Amniotic epithelial cell (primary cell): ENCODE measurements at regions not wholly inside any gene's neighbourhood (a gene's known extent, or its start where the extent isn't known, plus 50 kb on each side); places are given as distances from the start of the nearest gene placed in this dataset.

Experiments
- DNase-seq: peaks from one replicate; pipeline ENCODE4 v3.0.0-alpha.2; 2010; ENCODE audit warnings: low read depth

DNA sequence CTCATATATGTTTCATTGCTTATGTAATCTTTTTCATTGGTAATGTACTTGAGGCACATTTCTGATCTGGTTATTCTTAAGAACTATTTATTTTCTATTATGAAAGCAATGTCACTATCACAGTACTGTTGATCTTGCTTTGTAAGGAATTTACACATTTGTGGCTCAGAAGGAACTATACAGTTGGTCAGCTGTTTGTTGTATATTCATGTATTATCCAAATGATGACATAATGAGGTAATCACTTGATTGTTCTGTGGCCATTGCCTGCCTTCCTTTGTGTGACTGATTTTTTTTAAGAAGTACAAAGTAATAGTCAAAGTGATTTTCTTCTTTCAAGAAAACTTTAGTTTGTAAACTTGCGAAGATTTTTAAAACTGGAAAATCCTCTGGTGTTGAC, 399.9 kb downstream of the TMEM161B start:
- no peak for DNase-seq

DNA sequence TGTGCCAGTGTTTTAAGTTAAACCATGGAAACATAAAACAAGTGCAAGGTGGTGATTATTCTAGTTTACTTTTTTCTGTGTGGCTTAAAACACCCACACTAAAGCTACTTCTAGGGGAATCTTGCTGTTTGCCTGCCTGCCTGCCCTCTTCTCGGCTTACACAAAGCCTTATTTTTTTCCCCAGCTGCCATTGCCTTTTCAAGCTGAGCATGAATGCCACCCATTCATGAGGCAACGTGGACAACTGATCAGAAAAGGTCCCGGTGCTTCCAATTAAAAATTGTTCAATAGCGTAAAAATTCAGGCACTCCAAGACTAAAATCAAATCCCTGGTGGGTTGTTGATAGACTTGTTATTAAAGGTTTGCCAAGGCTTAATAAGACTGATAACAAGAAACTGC, 401.4 kb downstream of the TMEM161B start:
- DNase-seq = no peak

DNA sequence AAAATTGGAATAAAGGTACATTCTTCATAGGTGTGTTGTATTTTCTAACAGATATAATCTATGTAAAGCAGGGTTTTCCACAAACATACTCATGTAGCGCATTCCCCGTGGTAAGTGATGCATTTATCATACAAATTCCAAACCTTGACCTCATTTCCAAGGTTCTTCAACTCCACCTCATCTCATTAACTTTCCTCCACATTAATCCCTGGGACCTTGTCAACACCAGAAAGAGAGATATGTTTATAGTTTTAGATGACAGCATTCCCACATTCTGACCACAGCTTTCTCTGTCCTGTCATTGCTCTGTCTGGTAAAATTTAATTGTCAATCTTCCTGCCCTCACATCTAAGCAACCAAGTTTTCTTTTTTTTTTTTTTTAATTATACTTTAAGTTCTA, 415.1 kb downstream of the TMEM161B start:
- no peak for DNase-seq

DNA sequence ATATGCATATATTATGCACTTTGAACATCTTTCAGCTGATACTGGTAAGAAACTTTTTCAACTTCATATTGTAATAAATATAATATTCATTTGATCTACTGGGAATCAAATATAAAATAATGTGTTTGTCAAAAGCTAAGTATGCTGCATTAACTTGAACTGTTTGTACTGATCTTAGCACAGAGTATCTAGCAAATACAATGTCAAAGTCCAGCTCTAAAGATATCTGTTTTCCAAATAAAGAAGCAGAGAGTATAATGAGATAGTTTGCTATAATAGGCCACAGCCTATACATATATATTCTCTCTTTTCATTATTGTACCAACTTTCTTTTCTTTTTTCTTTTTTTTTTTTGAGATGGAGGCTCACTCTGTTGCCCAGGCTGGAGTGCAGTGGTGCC, 417.0 kb downstream of the TMEM161B start:
- no peak for DNase-seq

DNA sequence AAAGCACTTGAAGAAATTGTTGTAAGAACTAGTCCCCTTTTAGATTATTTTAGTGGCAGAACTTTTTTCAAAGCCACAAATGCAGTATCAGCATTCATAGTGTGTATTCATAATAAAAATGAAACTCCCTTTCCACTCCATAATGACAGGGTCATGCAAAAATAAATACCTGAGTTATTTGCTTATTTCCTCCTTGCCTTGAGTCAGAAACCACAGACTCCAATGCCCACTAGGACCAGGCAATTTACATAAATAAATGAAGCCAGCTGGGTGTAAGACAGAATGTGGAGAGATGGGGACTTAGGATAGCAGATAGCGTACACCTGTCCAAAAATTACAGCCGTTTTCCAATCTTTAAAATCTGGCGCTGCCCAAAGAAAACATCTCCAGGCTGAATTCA, 417.8 kb downstream of the TMEM161B start:
- DNase-seq = no peak

DNA sequence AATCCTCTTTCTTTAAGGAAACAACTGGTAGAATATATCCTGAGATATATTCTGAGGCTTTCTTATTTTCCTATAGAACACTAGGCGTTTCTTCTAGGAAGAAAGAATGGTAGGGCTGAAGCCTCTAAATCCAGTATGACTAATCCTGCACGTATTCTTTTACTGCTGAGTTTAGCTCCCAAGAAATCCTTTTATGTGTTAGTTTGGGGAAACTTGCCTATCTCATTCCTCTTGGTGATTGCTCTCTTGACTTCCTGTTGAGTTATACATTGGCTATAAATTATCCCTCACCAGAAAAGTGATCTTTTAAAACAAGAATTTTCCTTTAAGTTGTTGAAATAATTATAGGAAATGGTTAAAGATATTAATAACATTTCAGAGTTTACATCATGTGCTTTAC, 422.9 kb downstream of the TMEM161B start:
- no peak for DNase-seq

DNA sequence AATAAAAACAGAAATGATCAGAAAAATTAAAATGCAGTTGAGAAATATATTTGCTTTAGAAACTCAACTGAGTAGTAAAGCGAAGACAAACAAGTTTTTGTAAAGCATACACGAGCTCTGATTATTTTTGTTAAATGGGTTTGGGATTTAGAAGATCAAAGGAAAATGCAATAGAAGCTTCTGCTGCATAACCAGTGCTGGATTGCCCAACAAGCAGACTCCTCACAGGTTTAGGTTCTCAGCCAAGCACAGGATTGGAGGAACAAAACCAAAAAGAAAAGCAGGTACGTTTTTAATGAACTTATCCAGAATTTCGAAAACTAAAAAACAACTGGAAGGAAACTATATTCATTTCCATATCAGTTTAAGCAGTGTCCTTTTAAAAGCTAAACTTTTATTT, 423.8 kb downstream of the TMEM161B start:
- DNase-seq = no peak

DNA sequence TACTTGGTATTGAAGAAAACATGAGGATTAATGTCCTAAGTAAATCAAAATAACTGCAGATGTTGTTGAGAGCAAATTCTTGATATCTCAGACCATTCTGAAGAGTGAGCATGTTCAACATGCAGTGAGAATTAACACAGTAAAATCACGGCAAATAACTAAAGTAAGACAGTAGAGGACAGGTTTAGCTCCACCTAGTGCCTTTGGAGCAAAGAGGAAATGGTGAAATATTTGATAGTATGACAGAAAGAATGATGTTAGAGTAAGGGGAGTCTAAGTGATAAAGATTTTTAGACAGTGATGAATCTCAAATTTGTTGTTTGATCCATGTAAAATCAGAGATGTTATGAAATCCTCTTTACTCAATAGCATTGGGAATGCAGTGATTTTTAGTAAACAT, 424.2 kb downstream of the TMEM161B start:
- no peak for DNase-seq

DNA sequence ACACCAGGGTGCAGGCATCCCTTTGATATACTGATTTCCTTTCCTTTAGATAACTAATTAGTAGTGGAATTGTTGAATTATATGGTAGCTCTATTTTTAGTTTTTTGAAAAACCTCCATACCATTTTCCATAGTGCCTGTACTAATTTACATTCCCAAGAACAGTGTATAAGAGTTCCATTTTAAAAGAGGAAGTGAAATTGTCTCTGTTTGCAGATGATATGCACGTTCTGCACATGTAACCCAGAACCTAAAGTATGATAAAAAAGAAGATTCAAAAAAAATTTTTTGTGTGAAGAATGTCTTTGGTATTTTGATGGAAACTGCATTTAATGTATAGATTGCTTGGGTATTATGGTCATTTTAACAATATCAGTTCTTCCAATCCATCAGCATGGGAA, 424.0 kb upstream of the CCNH start:
- DNase-seq = no peak

DNA sequence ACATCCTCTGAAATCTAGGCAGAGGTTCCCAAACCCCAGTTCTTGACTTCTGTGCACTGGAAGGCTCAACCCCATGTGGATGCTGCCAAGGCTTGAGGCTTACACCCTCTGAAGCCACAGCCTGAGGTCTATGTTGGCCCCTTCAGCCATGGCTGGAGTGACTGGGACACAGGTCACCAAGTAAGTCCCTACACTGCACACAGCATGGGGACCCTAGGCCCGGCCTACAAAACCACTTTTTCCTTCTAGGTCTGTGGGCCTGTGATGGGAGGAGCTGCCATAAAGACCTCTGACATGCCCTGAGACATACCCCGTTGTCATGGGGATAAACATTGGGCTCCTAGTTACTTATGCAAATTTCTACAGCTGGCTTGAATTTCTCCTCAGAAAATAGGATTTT, 418.8 kb upstream of the CCNH start:
- no peak for DNase-seq

DNA sequence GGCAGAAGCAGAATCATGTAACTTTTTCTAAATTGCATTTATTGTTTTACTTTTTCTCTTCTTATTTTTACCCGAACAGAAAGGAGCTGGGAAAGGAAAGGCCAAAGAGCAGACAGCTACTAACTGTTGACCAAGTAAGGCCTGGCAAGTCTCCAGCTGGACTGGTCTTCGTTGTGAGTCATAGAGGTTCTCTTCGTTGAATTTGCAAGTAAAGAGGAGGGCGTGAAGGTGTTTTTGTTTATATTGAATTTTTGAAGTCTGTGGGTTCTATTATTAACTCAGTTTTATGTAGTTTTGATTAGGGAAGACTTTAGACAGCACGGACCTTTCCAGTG, 416.5 kb upstream of the CCNH start:
- DNase-seq = no peak

DNA sequence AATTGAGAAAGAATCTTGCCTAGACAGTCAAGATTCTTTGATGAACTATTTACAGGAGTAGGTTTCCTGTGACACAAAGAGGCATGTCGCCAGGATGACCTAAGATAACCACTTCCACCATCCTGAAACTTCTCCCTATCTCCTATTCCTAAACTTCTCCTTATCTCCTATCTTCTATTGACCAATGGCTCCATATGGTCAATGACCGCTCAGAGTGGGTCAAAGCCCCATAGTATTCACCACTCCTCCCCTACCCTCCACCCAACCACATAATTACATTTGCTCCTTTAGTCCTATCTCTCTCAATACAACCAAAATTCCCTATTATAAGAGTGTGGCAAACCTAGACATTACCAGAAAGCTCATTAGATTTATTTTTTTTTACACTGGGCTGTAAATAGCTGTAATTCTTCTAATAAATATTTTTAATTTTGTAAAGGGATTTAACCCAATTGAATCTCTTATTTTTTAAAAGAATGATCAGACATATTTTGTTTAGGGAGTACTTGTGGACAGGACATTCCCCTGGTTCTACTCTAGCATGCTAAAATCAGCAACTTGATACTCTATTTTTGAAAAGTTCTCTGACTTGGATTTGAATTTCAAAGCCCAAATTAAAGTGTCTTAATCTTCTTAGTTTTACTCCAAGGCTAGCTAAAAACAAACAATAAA, 416.0 kb upstream of the CCNH start:
- no peak for DNase-seq

DNA sequence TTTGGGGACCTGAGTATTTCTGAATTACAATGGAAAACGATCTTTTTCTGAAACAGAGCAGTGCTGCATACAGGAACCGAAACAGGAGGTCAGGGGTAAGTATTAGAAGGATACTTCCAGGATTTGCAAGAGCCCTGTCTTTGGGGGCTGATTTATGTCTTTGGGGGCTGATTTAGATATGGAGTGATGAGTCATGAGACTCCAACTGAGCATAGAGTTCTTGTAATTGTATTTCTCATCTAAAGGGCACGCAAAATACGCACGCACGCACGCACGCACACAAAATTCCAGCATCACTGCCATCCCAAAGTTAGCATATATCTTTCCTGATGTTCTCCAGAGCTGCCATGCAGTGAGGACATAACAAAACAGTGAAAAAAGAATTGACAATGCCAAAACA, 414.8 kb upstream of the CCNH start:
- no peak for DNase-seq

DNA sequence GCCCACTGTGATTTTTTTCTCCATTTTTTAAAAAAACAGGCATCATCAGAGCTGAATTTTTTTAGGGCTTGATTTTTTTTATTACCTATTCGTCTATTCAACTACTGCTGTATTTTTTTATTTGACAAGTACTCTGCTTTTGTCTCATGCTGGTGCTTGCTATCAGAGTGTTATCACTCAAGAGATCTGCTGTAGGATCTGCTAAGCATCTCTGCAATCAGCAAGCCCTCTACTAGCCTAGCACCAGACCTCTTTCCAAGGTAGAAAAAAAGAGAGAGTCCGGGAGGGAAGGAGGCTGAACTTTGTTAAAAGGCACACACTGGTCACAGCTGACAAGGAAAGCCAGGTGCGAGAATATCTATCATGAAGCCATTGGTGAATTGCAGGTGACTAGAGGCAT, 413.8 kb upstream of the CCNH start:
- DNase-seq = no peak

DNA sequence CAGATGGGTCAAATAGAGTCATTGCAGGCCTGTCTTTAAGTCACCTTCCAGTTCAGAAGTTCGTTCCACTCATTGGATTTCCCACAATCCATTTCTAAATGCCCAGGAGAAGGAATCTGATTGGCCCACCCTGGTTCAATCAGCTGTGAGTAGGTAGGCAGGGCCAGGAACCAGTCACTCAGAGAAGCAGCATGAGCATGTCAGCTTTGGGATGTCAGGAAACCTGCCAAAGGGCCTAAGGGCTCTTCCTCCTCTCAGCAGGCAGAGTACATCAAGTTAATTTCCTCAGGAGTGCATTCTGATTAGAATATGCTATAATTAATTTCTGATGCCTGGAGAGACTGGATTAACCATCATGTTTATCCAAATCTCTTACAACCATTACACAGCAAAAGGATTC, 412.9 kb upstream of the CCNH start:
- no peak for DNase-seq

DNA sequence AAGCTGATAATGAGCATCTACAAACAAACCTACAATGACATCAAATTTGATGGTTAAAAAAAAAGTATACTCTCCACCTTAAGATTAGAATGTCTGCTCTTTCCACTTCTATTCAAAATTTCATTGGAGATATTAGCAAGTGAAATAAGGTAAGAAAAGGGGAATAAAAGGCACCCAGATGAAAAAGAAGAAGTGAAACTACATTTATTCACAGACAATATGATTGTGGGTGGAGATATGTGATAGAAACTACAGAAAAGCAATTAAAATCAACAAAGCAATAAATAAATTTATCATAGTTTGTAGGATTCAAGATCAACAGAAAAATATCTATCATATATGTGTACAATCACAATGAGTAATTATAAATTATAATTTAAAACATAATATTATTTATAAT, 395.1 kb upstream of the CCNH start:
- DNase-seq = no peak

DNA sequence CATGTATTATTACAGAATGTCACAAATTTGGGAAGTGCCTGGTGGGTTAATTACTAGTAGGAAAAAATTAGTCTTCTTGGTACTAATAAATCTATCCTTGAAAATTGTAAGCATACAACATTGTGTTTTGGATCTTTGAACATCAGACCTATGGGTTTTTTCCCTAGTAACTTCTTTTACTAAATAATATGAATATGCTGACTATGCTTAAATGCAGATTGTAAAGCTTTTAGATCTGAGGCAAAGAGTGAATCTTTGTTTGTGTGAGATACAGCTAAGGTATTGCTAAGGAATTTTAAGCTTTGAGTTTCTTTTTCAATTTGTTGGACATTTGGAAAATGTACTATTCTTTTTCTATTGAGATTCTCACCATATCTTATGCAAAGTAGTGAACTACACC, 390.6 kb upstream of the CCNH start:
- no peak for DNase-seq

DNA sequence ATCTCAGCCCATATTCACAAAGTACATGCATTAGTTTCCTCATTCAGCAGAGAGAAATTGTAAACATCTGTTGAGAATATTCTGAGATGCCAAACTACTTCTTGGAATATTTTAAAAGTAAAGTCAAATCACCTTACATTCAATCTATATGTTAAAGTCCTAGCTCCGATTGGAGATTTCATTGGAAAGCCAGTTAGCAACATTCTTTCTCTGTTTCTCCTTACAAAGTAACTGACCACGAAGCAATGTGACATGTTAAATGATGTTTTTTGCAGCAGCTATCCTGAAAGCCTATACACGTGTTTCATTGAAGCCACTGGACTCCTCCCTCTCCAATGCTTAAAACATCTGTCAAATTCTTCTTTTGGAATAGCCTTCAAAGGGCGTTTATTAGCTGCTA, 379.1 kb upstream of the CCNH start:
- no peak for DNase-seq

DNA sequence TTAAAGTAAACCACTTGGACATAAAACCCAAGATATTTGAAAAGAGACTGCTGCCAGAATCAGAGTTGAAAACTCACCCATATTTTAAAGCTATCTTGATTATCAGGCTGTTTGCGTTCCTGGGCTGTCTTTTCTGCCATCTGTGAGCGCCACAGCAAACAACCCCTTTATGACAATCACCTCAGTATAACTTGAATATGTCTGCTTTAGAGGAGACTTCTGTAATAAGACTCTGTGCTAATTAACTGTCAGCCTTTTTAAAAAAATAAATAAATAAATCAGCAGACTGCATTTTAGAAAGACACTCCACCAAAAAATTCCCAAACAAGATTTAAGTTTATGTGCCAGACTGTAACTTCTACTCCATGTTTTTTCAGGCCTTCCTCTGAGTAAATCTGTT, 375.7 kb upstream of the CCNH start:
- no peak for DNase-seq

DNA sequence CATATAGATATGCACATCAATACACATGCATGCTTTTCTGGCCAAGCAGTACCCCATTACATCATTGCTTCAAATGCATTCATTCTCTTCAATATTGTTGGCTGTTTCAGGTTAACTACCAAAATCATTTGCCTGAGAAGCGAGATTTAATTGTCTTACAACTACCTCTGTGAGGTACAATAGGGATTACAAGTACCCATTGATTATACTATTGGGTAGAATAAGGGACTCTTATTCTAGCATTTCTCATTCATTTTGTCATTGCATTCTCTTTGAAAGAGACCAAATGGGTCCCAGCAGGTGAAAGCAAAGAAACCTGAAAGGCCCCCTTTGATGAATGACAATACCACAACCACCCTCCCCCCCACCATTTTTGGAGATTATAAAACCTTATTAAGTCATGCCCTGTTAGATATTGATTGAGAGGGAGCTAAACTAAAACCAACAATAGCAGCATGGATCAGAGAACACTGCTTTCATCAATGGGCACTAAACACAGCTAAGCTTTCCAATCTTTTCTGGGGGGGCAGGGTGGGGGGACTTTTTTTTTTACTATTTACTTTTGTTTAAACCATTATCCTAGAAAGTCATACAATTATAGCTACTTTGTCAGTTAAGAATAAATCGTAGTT, 375.0 kb upstream of the CCNH start:
- DNase-seq = no peak

DNA sequence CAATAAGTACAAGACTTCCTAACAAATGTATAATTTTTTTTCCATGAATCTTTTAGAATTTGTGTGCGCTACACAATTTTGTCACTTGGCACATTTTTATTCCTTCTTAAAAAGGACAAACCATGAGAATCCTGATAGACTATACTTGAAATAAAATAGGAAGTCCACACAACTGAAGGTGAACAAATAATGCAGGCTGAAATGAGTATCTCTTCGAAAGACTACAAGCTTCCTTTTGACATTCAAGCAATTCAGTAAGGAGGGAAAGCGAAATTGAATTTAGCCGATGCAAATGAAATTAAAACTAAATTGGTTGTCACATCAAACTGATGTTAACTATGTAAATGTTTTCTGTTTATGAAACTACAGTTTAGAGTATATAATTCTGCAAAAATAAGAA, 374.4 kb upstream of the CCNH start:
- DNase-seq = no peak

DNA sequence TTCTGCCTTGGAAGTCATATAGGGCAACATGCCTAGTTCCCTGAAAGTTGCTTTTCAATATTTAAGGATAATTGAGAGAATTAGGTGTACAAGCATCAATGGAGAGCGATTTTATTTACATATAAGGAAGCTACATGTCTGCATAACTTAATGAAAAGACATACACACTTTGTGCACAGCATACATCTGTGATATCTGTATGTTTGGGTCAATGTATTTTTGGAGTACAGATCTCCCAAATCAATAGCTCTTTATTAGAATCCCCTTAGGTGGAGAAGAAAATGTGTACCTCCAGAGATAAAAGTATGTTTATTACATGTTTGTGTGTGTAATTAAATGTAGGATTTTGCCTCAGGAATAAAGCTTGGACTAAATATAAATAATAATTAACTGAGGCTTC, 373.7 kb upstream of the CCNH start:
- DNase-seq = no peak

DNA sequence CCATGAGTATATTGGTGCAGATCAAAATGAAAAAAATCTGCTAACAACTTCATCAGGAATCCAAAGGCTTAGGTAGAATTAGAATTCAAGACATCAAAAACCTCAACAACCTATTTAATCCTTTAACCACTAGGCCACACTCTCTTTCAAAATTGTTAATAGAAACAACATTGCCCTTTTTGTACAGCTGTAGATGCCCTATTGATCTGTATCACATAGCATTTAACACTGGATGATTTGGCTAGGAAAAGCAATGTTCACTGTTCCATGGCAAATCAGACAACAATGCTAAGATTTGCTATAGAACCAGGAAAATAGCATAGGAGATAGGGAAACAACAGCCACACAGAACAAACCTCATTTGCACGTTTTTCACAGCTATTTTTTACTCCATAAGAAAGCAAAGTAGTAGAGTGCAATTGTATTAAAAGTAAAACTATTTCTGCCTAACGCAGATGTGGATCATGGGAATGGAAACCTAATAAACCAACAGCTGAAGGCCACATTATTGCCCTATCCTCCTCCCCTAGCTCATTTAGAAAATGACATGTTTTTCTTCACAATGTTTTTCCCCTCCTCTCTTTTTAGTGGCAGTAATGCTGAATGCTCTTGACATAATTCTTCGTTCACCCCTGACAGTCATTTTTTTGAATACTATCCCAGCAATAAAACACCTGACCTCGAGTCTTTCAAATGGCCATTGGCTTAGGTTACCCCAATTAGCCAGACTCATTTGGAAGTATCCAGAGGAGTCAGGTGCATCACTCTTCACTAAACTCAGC, 373.0 kb upstream of the CCNH start:
- no peak for DNase-seq
